K562 (cell line): ENCODE measurements at regions not wholly inside any gene's neighbourhood (a gene's known extent, or its start where the extent isn't known, plus 50 kb on each side); places are given as distances from the start of the nearest gene placed in this dataset.
A peak's percentile ranks its signal among the peaks of the same experiment; 100 is the strongest.
"Not testable (repeated sequence)": the region's sequence is repeated elsewhere in the genome, so short reads cannot be mapped to it uniquely, and the experiment has no call there.

Experiments
- ATAC-seq: fragments of 200-7000 bp; cut with Tn5 transposase; 3 replicates; pipeline ENCODE4 v1.9.1; 2020; ENCODE audit warnings: moderate library complexity
- BruUV-seq: library from RNA; stranded (reverse); fragments of 400-500 nt; replicated peaks from 2 replicates; lab custom pipeline; 2021; lab: Mats Ljungman, UMichigan
- CTCF ChIA-PET: fragments of 300-600 bp; formaldehyde crosslinking; extraction: SDS; loops from one replicate; lab custom pipeline; 2021; ENCODE audit warnings: low intra/inter-chr PET ratio; lab: Yijun Ruan, JAX
- POLR2A ChIA-PET: fragments of 300-600, 350-650 bp; sonication (Branson Sonifier 250); formaldehyde crosslinking; extraction: SDS; loops from one replicate; lab custom pipeline; 2021; ENCODE audit warnings: antibody characterized with exemption, inconsistent platforms; lab: Yijun Ruan, JAX
- DNase-seq, 4 experiments: peaks; one replicate each; pipeline versions ENCODE4 v3.0.0 to v3.0.0-alpha.2; 2011 to 2018; ENCODE audit warnings: low spot score in 3 of 4, mixed read lengths in 3 of 4; ENCODE audit errors: extremely low read depth in 1 of 4
- FAIRE-seq: peaks from 2 replicates; lab custom pipeline; 2011; peaks lifted over from hg19 to GRCh38; lab: Jason Lieb, UNC
- H2AFZ ChIP-seq: 2 replicates; pipeline ENCODE4 v1.6.0; 2011; ENCODE audit warnings: low read depth, low read length, control low read depth, inconsistent platforms
- H3K27ac ChIP-seq: fragments of 200-600 bp; 3 replicates; pipeline ENCODE4 v1.8.0; 2011; ENCODE audit warnings: low read depth, mild to moderate bottlenecking, control low read depth, inconsistent platforms, low read length, moderate library complexity, mixed read lengths; ENCODE audit errors: extremely low read depth
- H3K27me3 ChIP-seq, 2 experiments: fragments of 300-600 bp in 1 of 2; 2 replicates in 1 of 2; 3 replicates in 1 of 2; pipeline versions ENCODE4 v1.6.0 to v1.8.0; 2011; ENCODE audit warnings: inconsistent platforms in 2 of 2, low read length in 2 of 2, mild to moderate bottlenecking in 1 of 2, mixed read lengths in 1 of 2, moderate library complexity in 1 of 2; ENCODE audit not compliant: control insufficient read depth in 2 of 2, insufficient read depth in 2 of 2
- H3K36me3 ChIP-seq: fragments of 300-600 bp; 3 replicates; pipeline ENCODE4 v1.8.0; 2011; ENCODE audit warnings: mild to moderate bottlenecking, low read length, inconsistent platforms; ENCODE audit not compliant: control insufficient read depth, insufficient read depth
- H3K4me1 ChIP-seq, 2 experiments: fragments of 200-600 bp in 1 of 2; replicated peaks in 1 of 2; 2 replicates in 1 of 2; 3 replicates in 1 of 2; pipeline versions ENCODE4 v1.5.1 to v1.8.0; 2011; ENCODE audit warnings: inconsistent platforms in 2 of 2, low read length in 2 of 2, mild to moderate bottlenecking in 1 of 2, mixed read lengths in 1 of 2, moderate library complexity in 1 of 2; ENCODE audit not compliant: control insufficient read depth in 2 of 2, insufficient read depth in 2 of 2
- H3K4me2 ChIP-seq: 2 replicates; pipeline ENCODE4 v1.6.1; 2011; ENCODE audit warnings: low read length, control low read depth, inconsistent platforms, mixed read lengths; ENCODE audit not compliant: insufficient read depth
- H3K4me3 ChIP-seq: fragments of 200-600 bp; sonication (generic), shearing (Covaris generic); 2 replicates; pipeline ENCODE4 v1.5.1; 2016; ENCODE audit warnings: control low read depth, inconsistent platforms
- H3K79me2 ChIP-seq: fragments of 200-600 bp; 3 replicates; pipeline ENCODE4 v1.8.0; 2011; ENCODE audit warnings: low read length, inconsistent platforms; ENCODE audit not compliant: control insufficient read depth, insufficient read depth
- H3K9ac ChIP-seq, 2 experiments: 2 replicates each; pipeline versions ENCODE4 v1.6.0 to v1.6.1; 2011; ENCODE audit warnings: low read depth in 2 of 2, low read length in 2 of 2, control low read depth in 1 of 2, inconsistent platforms in 1 of 2, mild to moderate bottlenecking in 1 of 2, mixed read lengths in 1 of 2; ENCODE audit not compliant: insufficient read depth in 1 of 2
- H3K9me1 ChIP-seq: one replicate; pipeline ENCODE4 v1.6.0; 2011; ENCODE audit warnings: inconsistent platforms, mild to moderate bottlenecking, low read length, moderate library complexity; ENCODE audit not compliant: control insufficient read depth, insufficient read depth
- H3K9me3 ChIP-seq: replicated peaks from 2 replicates; pipeline ENCODE4 v1.5.1; 2011; ENCODE audit warnings: low read depth, low read length, inconsistent platforms; ENCODE audit not compliant: control insufficient read depth, insufficient read depth
- H4K20me1 ChIP-seq: replicated peaks from 2 replicates; pipeline ENCODE4 v1.6.1; 2011; ENCODE audit warnings: low read length, inconsistent platforms, mixed read lengths; ENCODE audit not compliant: control insufficient read depth, insufficient read depth
- EP400 ChIP-seq: fragments of 450-650 bp; IDR thresholded peaks from 2 replicates; pipeline ENCODE4 v1.6.1; 2017; ENCODE audit warnings: antibody characterized with exemption, mild to moderate bottlenecking, moderate library complexity
- ZNF316 ChIP-seq: fragments of 450-650 bp; IDR thresholded peaks from 2 replicates; pipeline ENCODE4 v1.6.1; 2016
- WGBS: fragments of 100-300 bp; shearing (Covaris generic); methylation state at CpG from one replicate; pipeline ENCODE4 v1.1.6; 2016; ENCODE audit warnings: low coverage, mixed read lengths; ENCODE audit not compliant: insufficient coverage; ENCODE audit errors: missing lambda C conversion rate; 5-methylcytosine and 5-hydroxymethylcytosine counted together
- in situ Hi-C: fragments of 300-500 bp; cut with MboI; formaldehyde crosslinking; loops from 4 replicates; pipeline ENCODE4 v1.15.0; 2018; ENCODE audit warnings: inconsistent platforms, mixed read lengths
- intact Hi-C: fragments of 100-400 bp; cut with micrococcal nuclease; formaldehyde crosslinking; loops from 2 replicates; pipeline ENCODE4 v1.14.2; 2022

GRCh38 chr15:26028086-26028740 lies 165.1 kb upstream of the ATP10A start:
- Histone ChIP-seq H3K9ac (no peak overlapping the region), H2AFZ (no peak overlapping the region), H3K4me1 (no peaks in the 10 kb centered on the region), H3K4me3 (no peak overlapping the region), H3K27ac (no peak overlapping the region), H3K4me2 (no peak overlapping the region), H3K27me3 (no peaks in the 10 kb centered on the region; a peak in 2 of 5 replicates), H3K9me1 (no peaks in the 10 kb centered on the region), H3K79me2 (no peaks in the 10 kb centered on the region), H3K9me3 (no peaks in the 10 kb centered on the region), H3K36me3 (no peaks in the 10 kb centered on the region), H4K20me1 (no peaks in the 10 kb centered on the region)
- ATAC-seq (no peak), DNase-seq (no peak), FAIRE-seq (no peak)
- 0 out of 2 replicates have a peak, but pooled peaks have one; percentile 10 for TF ChIP-seq ZNF316
- no peak for TF ChIP-seq EP400
- in situ Hi-C loops = no loop called here
- no TSS peak for BruUV-seq
- WGBS = under 1% methylated on average over 12 of the region's 13 CpGs
- ChIA-PET POLR2A (no interaction called here), CTCF (no interaction called here)
- intact Hi-C loops = no loop called here

DNA sequence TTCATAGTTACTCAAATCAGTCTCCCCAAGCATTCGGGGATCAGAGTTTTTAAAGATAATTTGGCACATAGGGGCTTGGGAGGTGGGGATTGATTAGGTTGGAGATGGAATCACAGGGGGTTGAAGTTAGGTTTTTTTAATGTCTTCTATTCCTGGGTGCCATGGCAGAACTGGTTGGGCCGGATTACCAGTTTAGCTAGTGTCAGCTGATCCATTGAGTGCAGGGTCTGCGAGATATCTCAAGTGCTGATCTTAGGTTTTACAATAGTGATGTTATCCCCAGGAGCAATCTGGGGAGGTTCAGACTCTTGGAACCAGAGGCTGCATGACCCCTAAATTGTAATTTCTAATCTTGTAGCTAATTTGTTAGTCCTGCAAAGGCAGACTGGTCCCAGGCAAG lies 163.5 kb upstream of the ATP10A start:
- BruUV-seq, ATAC-seq, intact Hi-C loops: not testable (repeated sequence)

More for the DNA sequence above, 163.5 kb upstream of the ATP10A start:
- H3K27me3 ChIP-seq, H3K9me1 ChIP-seq, H3K9me3 ChIP-seq, H2AFZ ChIP-seq, H4K20me1 ChIP-seq, FAIRE-seq, CTCF ChIA-PET, H3K79me2 ChIP-seq, DNase-seq, H3K9ac ChIP-seq, H3K4me2 ChIP-seq, H3K4me3 ChIP-seq, H3K36me3 ChIP-seq, in situ Hi-C loops, H3K4me1 ChIP-seq, POLR2A ChIA-PET, H3K27ac ChIP-seq: not testable (repeated sequence)
- 1% methylated on average over 3 of the region's 3 CpGs for WGBS
